ENCODE measurements at regions not wholly inside any gene's neighbourhood (a gene's known extent, or its start where the extent isn't known, plus 50 kb on each side); places are given as distances from the start of the nearest gene placed in this dataset.

GRCh38 chr2:42922790-42923579 is 130.6 kb upstream of the HAAO start:
- TF ChIP-seq, protein P1, sequence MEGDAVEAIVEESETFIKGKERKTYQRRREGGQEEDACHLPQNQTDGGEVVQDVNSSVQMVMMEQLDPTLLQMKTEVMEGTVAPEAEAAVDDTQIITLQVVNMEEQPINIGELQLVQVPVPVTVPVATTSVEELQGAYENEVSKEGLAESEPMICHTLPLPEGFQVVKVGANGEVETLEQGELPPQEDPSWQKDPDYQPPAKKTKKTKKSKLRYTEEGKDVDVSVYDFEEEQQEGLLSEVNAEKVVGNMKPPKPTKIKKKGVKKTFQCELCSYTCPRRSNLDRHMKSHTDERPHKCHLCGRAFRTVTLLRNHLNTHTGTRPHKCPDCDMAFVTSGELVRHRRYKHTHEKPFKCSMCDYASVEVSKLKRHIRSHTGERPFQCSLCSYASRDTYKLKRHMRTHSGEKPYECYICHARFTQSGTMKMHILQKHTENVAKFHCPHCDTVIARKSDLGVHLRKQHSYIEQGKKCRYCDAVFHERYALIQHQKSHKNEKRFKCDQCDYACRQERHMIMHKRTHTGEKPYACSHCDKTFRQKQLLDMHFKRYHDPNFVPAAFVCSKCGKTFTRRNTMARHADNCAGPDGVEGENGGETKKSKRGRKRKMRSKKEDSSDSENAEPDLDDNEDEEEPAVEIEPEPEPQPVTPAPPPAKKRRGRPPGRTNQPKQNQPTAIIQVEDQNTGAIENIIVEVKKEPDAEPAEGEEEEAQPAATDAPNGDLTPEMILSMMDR (IDR thresholded peaks at IDR 0.05; ENCODE audit: extremely low read depth in 1 of 2, insufficient read depth in 1 of 2, low read depth in 1 of 2, low read length in 2 of 2): no peak
- TF ChIP-seq EZH2 (IDR thresholded peaks at IDR 0.05; ENCODE audit: borderline replicate concordance, low read depth, low read length, severe bottlenecking): no peak
- TF ChIP-seq MYC (IDR thresholded peaks at IDR 0.05; ENCODE audit: low read depth, low read length): no peak
- no peak for TF ChIP-seq MAX (IDR thresholded peaks at IDR 0.05; ENCODE audit: insufficient read depth, insufficient read length)
- no peak for TF ChIP-seq POLR2A (IDR thresholded peaks at IDR 0.05; ENCODE audit: low read depth, low read length)
- TF ChIP-seq JUN (IDR thresholded peaks at IDR 0.05; ENCODE audit: borderline replicate concordance, insufficient read depth, insufficient read length, low read depth): no peak
- TF ChIP-seq POLR2AphosphoS5 (IDR thresholded peaks at IDR 0.05; ENCODE audit: insufficient read depth, low read depth, low read length): no peak
- no peak for TF ChIP-seq GATA2 (IDR thresholded peaks at IDR 0.05; ENCODE audit: insufficient read depth, insufficient read length, low read depth, low read length)
- TF ChIP-seq FOS (IDR thresholded peaks at IDR 0.05; ENCODE audit: borderline replicate concordance, insufficient read depth, low read length): no peak

Measured in endothelial cell of umbilical vein (primary cell).